LHCN-M2 (cell line): ENCODE measurements at regions not wholly inside any gene's neighbourhood (a gene's known extent, or its start where the extent isn't known, plus 50 kb on each side); places are given as distances from the start of the nearest gene placed in this dataset.
"Not testable (repeated sequence)": the region's sequence is repeated elsewhere in the genome, so short reads cannot be mapped to it uniquely, and the experiment has no call there.

Source experiments
- DNase-seq: peaks from one replicate; pipeline ENCODE4 v3.0.0-alpha.2; 2012; ENCODE audit warnings: low read depth

DNA sequence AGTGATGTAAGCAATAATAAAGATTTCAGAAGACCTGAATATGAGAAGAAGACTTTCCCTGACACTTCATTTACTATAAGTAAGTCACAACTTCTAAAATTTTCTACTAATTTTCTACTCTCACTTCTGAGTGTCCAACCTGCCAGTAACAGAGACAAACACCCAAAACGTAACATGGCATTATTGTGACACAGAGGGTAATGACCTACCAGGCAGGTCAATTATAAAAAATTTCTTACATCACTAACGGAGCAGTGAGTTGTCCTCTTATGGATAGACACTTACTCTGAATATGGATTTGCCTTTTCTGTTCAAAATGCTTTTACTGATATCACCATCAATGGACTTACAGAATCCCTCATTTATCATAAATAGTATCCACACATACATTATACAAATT is 405.9 kb upstream of the MAGEB16 start:
- DNase-seq = no peak

DNA sequence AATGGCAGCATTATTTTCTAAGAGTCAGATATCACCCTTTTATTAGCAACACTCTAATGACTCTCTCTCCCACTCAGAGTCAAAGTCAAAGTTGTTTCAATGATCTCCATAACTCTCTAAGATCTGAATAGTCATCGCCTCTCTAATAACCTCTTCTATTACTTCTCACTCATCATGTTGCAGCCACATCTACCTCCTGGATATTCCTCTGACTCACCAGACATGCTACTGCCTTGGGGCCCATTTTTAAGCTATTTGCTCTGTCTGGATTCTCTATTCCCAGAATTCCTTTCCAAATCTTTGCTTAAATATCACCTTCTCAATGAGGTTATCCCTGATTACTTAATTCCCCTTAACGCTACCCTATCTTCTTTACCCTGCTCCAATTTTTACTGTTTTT is 391.8 kb upstream of the MAGEB16 start:
- no peak for DNase-seq

DNA sequence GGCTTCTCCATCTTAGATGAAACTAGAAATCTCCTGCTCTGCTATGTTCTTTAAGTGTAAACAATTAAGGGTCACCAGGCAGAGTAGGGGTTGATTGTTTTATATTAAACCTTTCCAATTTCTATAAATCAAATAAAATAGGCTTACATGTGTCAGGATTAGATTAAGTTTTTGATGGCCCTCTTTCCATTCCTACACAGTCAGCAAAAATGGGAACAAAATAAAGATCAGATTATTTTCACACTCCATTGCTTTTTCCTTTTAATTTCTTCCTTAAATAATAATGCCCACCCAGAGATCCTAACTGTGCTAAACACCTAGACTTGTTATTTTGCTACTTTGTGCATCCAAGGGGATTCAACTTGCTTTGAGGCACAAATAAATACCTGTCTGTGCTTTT is 381.4 kb upstream of the MAGEB16 start:
- no peak for DNase-seq

DNA sequence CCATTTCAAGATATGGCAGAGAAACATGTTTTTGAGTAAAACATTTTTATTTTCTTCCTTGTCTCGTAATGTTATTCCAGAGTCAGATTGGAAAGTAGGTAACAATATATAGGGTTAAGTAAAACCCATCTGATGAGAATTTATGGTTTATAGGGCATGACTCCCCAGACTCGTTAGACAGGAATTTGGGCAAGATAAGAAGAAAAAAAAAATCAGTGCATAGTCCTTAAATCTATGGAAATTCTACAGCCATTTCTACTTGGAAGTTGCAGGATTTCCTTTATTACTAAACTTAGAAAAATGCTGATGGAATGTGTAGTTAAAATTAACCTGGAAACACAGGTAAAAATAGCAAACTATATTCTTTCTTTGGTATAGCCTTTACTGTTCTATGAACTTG is 366.1 kb upstream of the MAGEB16 start:
- DNase-seq = no peak

DNA sequence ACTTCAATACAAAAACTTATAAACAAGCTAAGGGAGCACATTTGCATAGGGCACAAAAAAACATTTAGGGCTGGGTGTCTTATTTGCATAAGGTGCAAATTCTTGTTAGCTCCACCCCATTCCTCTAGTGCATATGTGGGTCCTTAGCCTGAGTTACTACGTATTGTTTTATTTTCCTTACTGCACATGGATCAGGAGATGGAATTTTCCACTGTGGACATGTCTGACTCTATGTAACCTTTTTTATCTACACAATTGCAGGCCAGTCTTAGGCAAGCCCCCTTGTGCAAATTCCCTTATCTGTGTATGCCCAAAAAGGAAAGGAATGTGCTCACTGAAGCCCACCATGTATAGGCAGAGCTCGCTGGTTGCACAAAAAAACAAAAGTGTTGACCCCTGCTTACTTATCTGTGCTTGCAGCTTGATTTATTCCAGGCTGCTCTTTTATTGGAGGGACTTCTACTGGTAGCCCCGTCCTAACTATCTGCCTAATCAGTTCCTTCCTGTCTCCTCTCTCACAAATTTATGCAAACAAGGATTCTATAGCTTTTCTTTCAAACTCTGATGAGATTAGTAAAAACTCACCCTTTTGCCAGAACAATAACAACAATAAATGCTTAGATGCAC is 359.0 kb upstream of the MAGEB16 start:
- DNase-seq = no peak

DNA sequence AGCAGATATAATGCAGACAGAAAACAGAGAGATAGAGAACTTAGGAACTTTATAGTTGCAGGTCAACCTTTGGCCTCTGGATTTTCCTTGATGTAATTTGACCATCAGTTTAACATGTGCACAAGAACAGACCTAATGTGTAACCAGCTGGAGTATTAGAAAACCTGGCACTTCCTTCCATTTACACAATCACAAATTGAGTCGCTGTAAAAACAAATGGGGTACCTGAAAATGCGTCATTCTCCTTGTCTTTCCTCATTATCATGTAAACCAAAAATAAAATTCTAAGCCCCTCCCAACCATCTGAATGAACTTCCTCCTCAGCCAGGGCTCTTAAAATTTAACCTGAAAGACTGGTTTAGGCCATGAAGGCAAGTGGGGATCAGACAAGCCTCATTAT is 358.4 kb upstream of the MAGEB16 start:
- DNase-seq = no peak

DNA sequence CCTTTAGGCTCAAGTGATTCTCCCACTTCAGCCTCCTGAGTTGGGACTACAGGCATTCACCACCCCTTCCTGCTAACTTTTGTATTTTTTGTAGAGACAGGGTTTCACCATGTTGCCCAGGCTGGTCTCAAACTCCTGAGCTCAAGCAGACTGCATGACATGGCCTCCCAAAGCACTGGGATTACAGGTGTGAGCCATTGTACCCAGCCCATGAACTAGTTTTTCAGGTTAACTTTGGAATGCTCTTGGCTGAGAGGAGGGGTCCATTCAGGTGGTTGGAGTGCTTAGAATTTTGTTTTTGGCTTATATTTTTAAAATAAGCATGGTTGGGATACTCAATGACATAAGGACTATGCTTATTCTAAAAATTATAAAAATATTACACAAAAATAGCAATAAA is 355.7 kb upstream of the MAGEB16 start:
- DNase-seq = no peak

DNA sequence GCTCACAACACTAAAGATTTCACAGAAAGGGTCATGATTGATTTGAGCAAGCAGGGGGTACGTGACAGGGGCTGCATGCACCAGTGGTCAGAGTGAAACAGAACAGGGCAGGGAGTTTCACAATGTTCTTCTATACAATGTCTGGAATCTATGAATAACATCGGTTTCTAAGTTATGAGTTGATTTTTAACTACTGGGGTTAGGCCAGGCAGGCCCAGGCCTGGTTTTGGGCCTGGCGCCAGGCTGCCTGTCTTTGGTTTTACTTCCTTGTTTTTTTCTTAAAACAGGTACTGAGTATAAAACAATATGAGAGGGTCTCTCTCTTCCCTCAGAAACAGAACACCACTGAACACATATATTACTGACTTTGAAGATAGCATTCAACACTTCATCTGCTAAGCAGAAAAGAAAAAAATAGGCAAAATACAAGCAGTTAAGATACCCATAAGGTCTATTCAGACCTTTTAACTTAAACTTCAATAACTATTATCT is 355.0 kb upstream of the MAGEB16 start:
- DNase-seq = not testable (repeated sequence)

DNA sequence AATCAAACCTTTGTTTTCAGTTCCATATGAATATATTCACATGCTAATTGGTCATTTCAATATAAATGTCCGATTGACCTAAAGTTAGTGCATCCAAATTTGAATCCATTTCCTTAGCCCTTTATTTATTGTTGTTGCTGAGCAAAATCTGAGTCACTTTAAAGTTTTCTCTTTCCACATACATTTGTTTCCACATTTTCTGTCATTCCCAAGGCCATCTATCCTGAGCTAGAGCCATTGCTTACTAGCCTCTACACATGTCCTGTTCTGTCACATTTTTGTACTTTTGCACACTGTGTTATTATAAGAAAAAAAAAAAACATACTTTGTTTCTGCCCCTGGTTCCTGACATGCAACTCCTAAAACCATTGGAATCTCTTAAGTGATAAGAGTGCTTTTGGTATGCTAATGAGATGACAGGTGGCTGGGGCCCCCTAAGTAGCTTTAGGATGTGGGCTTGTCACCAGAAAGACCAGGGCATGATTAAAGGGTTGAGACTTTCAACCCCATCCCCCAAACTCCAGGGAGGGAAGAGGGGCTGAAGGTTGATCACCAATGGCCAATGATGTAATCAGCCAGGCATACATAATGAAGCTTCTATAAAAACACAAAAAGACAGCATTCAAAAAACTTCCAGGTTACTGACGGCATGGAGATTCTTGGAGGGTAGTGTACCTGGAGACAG is 353.3 kb upstream of the MAGEB16 start:
- no peak for DNase-seq

DNA sequence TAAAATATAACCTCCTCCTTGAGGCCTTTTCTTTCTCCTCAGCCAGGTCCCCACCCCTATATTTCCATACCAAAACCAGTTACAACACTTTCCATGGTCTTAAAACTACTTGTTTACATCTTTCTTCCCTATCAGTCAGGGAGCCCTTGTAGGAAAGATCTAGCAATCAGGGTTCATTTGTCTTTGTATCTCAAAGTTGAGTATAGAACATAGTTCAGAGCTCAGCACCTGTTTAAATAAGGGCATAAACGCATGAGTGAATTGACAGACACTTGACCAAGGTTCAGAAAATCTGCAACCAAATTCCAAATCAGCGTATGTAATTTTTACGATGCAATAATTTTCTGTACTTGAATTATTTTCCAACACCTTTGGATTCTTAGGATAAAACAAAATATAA is 352.2 kb upstream of the MAGEB16 start:
- no peak for DNase-seq

DNA sequence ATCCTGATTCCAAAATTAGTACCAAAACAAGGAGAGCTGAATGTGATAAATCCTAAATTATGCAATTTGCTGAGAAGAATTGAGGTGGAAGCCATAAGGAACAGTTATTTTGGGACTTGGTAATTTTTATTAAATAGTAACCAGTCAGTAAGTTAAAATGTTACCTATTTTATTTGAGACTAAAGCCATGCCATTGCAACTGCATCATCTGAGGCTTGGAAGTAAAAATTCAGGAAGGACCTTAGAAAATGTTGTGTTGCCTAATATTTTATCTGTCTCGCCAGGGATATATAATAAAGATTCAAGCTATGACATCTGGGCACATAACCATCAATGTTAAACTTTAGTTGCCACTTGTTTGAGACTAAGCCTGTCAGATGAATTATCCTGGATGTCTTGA is 341.3 kb upstream of the MAGEB16 start:
- DNase-seq = no peak

DNA sequence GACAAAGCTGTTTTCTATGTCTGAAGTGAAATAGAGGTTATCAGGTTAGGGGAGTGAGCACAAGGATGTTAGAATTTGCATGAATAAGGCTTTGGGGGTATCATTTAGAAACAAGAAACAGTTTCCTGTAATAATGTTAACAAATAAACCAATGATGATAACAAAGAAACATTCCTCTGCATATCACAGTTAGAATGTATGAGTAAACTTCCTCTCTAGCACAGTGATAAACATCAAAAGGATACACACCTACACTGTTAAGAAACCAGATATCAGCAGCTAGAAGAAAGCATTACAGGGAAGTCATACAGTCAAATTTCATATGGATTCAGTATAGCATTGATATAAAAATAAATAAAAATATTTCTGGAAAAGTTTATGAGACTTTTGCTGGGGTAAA is 340.0 kb upstream of the MAGEB16 start:
- no peak for DNase-seq

DNA sequence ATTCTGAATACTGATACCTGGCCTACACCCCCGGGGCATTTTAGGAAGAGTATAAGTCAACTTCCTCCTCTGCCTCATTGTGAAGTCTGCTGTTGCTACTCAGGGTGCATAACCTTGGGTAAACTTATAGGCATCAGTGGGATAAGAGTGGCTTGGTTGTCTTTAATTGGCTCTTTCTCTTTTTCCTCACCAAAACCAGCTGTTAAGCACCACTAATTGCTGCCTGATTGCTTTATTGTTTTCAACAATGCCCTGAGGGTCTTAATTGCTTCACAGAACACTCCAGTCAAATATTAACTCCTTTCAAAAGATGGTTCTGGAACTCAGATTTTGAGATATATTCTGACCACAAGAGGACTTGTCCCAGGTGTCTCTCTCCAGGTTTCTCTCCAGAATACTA is 337.0 kb upstream of the MAGEB16 start:
- DNase-seq = no peak

DNA sequence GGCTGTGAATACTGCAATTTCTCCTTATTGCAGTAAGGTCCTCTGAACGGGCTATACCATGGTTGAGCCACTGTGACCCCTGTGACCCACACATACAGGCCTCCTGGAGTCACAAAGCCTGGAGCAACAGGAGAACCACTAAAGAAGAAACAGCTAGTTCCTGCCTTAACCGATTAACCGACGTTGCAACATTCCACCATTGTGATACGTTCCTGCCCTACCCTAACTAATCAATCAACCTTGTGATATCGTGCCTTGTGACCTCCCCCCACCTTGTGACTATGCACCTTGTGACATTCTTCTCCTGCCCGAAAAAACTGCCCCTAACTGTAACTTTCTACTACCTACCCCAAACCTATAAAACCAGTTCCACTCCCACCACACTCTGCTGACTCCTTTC is 301.5 kb upstream of the MAGEB16 start:
- not testable (repeated sequence) for DNase-seq

DNA sequence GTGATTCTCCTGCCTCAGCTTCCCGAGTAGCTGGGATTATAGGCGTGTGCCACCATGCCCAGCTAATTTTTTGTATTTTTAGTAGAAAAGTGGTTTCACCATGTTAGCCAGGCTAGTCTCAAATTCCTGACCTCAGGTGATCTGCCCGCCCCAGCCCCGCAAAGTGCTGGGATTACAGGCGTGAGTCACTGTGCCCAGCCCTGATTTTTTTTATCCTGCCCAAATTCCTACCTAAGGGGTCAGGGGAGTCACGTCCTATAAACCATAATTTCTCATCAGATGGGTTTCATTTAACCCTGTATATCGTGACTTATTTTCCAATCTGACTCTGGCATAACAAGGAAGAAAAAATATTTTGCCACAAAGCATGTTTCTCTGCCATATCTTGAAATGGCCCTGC is 300.7 kb upstream of the MAGEB16 start:
- DNase-seq = not testable (repeated sequence)

DNA sequence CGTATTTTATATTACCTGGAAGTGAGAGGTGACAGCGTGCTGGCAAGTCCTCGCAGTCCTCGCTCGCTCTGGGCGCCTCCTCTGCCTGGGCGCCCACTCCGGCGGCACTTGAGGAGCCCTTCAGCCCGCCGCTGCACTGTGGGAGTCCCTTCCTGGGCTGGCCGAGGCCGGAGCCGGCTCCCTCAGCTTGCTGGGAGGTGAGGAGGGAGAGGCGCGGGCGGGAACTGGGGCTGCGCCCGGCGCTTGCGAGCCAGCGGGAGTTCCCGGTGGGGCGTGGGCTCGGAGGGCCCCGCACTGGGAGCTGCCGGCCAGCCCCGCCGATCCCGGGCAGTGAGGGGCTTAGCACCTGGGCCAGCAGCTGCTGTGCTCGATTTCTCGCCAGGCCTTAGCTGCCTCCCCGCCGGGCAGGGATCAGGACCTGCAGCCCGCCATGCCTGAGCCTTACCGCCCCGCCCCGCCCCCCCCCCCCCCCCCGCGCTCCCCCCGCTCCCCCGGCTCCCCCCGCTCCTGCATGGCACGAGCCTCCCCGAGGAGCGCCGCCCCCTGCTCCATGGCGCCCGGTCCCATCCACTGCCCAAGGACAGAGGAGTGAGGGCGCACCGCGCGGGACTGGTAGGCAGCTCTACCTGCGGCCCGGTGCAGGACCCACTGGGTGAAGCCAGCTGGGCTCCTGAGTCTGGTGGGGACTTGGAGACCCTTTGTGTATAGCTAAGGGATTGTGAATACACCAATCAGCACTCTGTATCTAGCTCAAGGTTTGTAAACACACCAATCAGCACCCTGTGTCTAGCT is 298.9 kb upstream of the MAGEB16 start:
- DNase-seq = no peak

DNA sequence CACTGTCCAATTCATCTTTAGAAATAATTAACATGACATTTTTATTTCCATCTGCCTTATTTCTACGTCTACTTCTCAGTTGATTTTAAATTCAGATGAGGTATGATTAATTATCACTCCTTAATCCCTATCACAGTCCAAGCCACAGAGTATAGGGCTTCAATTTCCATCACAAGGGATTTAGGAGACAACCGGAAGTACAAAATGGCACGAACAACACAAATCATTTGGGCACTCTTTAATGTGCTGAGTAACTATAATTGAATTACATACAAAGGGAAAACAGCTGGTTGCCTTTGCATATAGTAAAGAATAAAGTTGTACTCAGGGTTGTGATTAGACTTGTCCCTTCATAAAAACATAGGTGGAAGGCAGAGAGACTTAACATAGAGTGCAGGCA is 290.4 kb upstream of the MAGEB16 start:
- no peak for DNase-seq

DNA sequence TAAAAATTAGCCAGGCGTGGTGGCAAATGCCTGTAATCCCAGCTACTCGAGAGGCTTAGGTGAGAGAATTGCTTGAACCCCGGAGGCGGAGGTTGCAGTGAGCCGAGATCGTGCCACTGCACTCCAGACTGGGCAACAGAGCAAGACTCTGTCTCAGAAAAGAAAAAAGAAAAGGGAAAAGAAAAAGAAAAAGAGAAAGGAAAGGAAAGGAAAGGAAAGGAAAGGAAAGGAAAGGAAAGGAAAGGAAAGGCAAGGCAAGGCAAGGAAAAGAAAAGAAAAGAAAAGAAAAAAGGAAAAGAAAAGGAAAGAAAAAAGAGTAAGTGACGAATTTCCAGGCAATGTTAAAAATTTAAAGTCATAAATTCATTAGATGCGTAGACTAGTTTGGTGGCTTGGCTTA is 250.1 kb upstream of the MAGEB16 start:
- not testable (repeated sequence) for DNase-seq

DNA sequence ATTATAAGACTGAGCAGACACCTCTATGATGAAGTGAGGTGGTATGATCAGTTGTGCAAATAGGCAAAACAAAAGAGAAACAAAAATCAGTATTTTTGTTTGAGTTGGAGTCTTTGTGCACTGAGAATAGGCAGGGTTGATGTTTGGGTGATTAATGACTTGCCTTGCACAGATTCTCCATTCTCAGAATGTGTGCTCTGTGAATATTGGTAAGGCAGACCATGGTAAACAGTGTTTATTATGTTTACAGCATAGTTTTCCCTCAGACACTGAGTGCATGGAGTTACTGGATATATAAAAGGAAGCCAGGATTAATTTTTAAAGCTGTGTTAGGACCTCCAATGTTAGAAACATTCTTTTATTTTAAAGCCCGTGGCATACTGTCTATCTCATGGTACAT is 240.2 kb upstream of the MAGEB16 start:
- no peak for DNase-seq

DNA sequence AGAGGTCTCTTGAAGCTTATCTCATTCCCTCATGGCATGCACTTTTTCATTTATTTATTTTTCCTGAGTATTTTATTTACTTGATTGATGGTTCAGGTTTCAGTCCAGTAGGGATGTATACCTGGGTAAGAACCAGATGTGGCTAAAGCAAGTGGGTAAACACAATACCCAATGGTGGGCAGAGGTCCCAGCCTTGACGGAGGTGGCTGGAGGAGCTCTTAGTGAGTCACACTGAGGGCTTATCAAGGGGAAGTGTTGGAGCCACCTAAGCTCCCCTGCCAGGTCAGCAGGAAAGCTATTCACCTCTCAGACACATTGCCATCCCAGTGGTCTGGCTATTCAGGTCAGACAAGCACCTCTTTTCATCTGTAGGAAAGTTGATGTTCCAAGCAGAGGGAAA is 236.2 kb upstream of the MAGEB16 start:
- DNase-seq = no peak

DNA sequence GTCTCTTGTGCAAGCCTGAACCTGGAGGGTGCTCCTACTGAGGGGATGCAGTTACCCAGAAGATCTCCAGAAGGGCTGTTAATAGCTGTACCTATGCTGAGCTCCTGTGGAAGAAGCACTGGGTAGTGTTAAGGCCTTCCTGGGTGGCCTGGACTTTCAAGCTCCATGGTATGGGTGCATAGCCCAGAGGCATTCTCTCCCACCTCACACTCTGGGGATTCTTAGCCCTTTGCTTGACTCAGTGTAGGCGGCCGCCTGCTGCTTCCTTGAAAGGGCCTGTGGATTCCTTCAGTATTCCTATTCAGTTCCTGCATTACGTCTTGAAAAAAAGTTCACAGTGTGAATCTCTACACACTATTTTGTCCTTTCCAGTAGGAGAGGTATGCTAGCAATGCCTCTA is 235.7 kb upstream of the MAGEB16 start:
- DNase-seq = no peak

DNA sequence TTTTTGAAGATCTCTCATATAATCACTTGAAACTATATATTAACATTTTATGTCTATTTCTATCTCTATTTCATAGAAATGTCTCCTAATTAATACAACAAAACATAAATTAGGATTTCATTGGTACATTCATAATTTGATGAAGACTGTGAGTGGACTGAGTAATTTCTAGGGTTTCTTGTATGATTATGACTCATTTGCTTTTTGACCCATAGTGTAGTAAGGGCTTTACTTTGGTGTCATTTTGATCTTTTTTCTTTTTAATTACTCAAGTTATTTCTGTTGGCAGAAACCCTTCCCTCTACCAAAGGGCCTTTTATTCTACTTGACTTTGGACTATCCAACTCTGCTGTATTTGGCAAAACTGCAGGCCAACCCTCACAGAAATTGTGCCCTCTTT is 207.9 kb upstream of the MAGEB16 start:
- no peak for DNase-seq

DNA sequence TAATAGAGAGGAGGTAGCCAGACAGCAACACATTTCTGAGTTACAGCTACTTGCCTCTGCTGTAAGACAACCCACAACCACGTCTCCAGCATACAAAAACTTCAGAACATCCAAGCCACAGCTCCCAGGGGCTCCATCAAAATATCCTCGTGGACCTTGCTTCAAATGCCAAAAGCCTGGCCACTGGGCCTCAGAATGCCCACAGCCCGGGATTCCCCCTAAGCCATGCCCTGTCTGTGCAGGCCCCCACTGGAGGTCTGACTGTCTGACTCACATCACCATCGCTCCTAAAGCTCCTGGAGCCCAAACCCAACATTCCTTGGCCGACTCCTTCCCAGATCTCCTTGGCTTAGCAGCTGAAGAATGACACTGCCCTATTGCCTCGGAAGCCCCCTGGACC is 186.6 kb upstream of the MAGEB16 start:
- DNase-seq = not testable (repeated sequence)
